GM21723 (cell line): ENCODE measurements at regions not wholly inside any gene's neighbourhood (a gene's known extent, or its start where the extent isn't known, plus 50 kb on each side); places are given as distances from the start of the nearest gene placed in this dataset.

Source experiments
- ATAC-seq: cut with Tn5 transposase; IDR thresholded peaks from one replicate; pipeline ENCODE4 v1.9.1; 2021; ENCODE audit warnings: mild to moderate bottlenecking, moderate library complexity; ENCODE audit not compliant: unreplicated experiment

GRCh38 chr7:131967216-131967730 lies 410.8 kb upstream of the PODXL start:
- no peak for ATAC-seq

- no peak for ATAC-seq
Measured at GRCh38 chr7:131964203-131964602, 407.8 kb upstream of the PODXL start.

GRCh38 chr7:131961054-131961680 lies 404.7 kb upstream of the PODXL start:
- no peak for ATAC-seq

GRCh38 chr7:131959106-131959812 lies 402.8 kb upstream of the PODXL start:
- no peak for ATAC-seq

GRCh38 chr7:131957338-131958020 lies 401.1 kb upstream of the PODXL start:
- no peak for ATAC-seq

GRCh38 chr7:131956864-131957263 lies 400.4 kb upstream of the PODXL start:
- ATAC-seq = no peak

- ATAC-seq = no peak
Measured at GRCh38 chr7:131955679-131956078, 399.3 kb upstream of the PODXL start.

GRCh38 chr7:131953184-131953583 lies 396.8 kb upstream of the PODXL start:
- no peak for ATAC-seq

- ATAC-seq = no peak
Measured at GRCh38 chr7:131952365-131952764, 395.9 kb upstream of the PODXL start.

GRCh38 chr7:131950758-131951157 lies 394.3 kb upstream of the PODXL start:
- ATAC-seq = no peak

- ATAC-seq = no peak
Measured at GRCh38 chr7:131949659-131950058, 393.2 kb upstream of the PODXL start.

GRCh38 chr7:131948434-131949053 lies 392.1 kb upstream of the PODXL start:
- ATAC-seq = no peak

- no peak for ATAC-seq
Measured at GRCh38 chr7:131947661-131948060, 391.2 kb upstream of the PODXL start.

- ATAC-seq = no peak
Measured at GRCh38 chr7:131945957-131946544, 389.6 kb upstream of the PODXL start.

- ATAC-seq = no peak
Measured at GRCh38 chr7:131945313-131945911, 389.0 kb upstream of the PODXL start.

- ATAC-seq = no peak
Measured at GRCh38 chr7:131944556-131945069, 388.2 kb upstream of the PODXL start.

GRCh38 chr7:131943646-131944045 lies 387.2 kb upstream of the PODXL start:
- no peak for ATAC-seq

GRCh38 chr7:131943211-131943610 lies 386.8 kb upstream of the PODXL start:
- no peak for ATAC-seq

GRCh38 chr7:131942287-131943150 lies 386.1 kb upstream of the PODXL start:
- no peak for ATAC-seq
